Peyer's patch (tissue), 4 donors: ENCODE measurements at regions not wholly inside any gene's neighbourhood (a gene's known extent, or its start where the extent isn't known, plus 50 kb on each side); places are given as distances from the start of the nearest gene placed in this dataset.

Experiments
- DNase-seq, 3 donors: peaks; one replicate each; pipeline ENCODE4 v3.0.0-alpha.2; 2017 to 2019
- H3K27ac ChIP-seq, 4 donors: fragments of 200-600 bp; sonication (generic); one replicate each; pipeline ENCODE4 v1.5.1; 2016 to 2019
- H3K27me3 ChIP-seq, 2 donors: fragments of 200-600 bp; sonication (generic); one replicate each; pipeline ENCODE4 v1.5.1; 2019
- H3K36me3 ChIP-seq, 3 donors: fragments of 200-600 bp; sonication (generic); one replicate each; pipeline ENCODE4 v1.5.1; 2016 to 2019
- H3K4me1 ChIP-seq, 4 donors: fragments of 200-600 bp; sonication (generic); one replicate each; pipeline ENCODE4 v1.5.1; 2016 to 2019
- H3K4me3 ChIP-seq, 4 donors: fragments of 200-600 bp; sonication (generic); 1 replicate in 3 of 4; 2 replicates in 1 of 4; pipeline ENCODE4 v1.5.1; 2016 to 2019; ENCODE audit warnings: mild to moderate bottlenecking in 1 of 4
- H3K9me3 ChIP-seq, 4 donors: fragments of 200-600 bp; sonication (generic); one replicate each; pipeline ENCODE4 v1.5.1; 2016 to 2019; ENCODE audit warnings: mild to moderate bottlenecking in 1 of 4
- CTCF ChIP-seq, 6 experiments: fragments of 450-650 bp in 4 of 6; fragments of 200-600 bp in 2 of 6; sonication (generic) in 1 of 6; IDR thresholded peaks; one replicate each; pipeline ENCODE4 v1.5.1; 2017 to 2019; ENCODE audit warnings: antibody characterized with exemption in 6 of 6, mild to moderate bottlenecking in 3 of 6, moderate library complexity in 1 of 6
- POLR2A ChIP-seq, 2 donors: fragments of 450-650 bp; IDR thresholded peaks; one replicate each; pipeline ENCODE4 v1.5.1; 2017; ENCODE audit warnings: antibody characterized with exemption in 2 of 2, mild to moderate bottlenecking in 2 of 2, moderate library complexity in 2 of 2

- Histone ChIP-seq H3K9me3 (no peaks in the 10 kb centered on the region), H3K27ac (no peak overlapping the region), H3K27me3 (no peaks in the 10 kb centered on the region), H3K4me3 (no peak overlapping the region), H3K36me3 (no peaks in the 10 kb centered on the region), H3K4me1 (no peaks in the 10 kb centered on the region)
- TF ChIP-seq POLR2A (IDR thresholded peaks at IDR 0.05) (no peak), CTCF (IDR thresholded peaks at IDR 0.05) (no peak)
- DNase-seq = no peak
Observed at GRCh38 chr13:37495046-37495445, 103.5 kb downstream of the POSTN start.

- no peak overlapping the region for H3K4me3 ChIP-seq
- H3K9me3 ChIP-seq = no peaks in the 10 kb centered on the region
- no peaks in the 10 kb centered on the region for H3K36me3 ChIP-seq
- no peak for DNase-seq
- H3K27me3 ChIP-seq = no peaks in the 10 kb centered on the region
- no peak overlapping the region for H3K27ac ChIP-seq
- H3K4me1 ChIP-seq = no peaks in the 10 kb centered on the region
- no peak for TF ChIP-seq POLR2A (IDR thresholded peaks at IDR 0.05)
- TF ChIP-seq CTCF (IDR thresholded peaks at IDR 0.05) = no peak
Observed at GRCh38 chr13:37493775-37494174, 104.8 kb downstream of the POSTN start.

GRCh38 chr13:37492741-37493514 lies 105.6 kb downstream of the POSTN start:
- Histone ChIP-seq H3K4me3 (no peak overlapping the region), H3K27me3 (no peaks in the 10 kb centered on the region), H3K36me3 (no peaks in the 10 kb centered on the region), H3K9me3 (no peaks in the 10 kb centered on the region), H3K4me1 (no peaks in the 10 kb centered on the region), H3K27ac (no peak overlapping the region)
- DNase-seq = no peak
- no peak for TF ChIP-seq CTCF (IDR thresholded peaks at IDR 0.05)
- no peak for TF ChIP-seq POLR2A (IDR thresholded peaks at IDR 0.05)

- H3K4me3 ChIP-seq = no peak overlapping the region
- no peak overlapping the region for H3K27ac ChIP-seq
- H3K27me3 ChIP-seq = no peaks in the 10 kb centered on the region
- DNase-seq = no peak
- H3K4me1 ChIP-seq = no peaks in the 10 kb centered on the region
- H3K9me3 ChIP-seq = no peaks in the 10 kb centered on the region
- TF ChIP-seq CTCF (IDR thresholded peaks at IDR 0.05) = no peak
- no peak for TF ChIP-seq POLR2A (IDR thresholded peaks at IDR 0.05)
- no peaks in the 10 kb centered on the region for H3K36me3 ChIP-seq
Observed at GRCh38 chr13:37492075-37492474, 106.5 kb downstream of the POSTN start.

- Histone ChIP-seq H3K9me3 (no peaks in the 10 kb centered on the region), H3K4me1 (no peaks in the 10 kb centered on the region), H3K27ac (no peak overlapping the region), H3K36me3 (no peaks in the 10 kb centered on the region), H3K4me3 (no peak overlapping the region), H3K27me3 (no peaks in the 10 kb centered on the region)
- TF ChIP-seq POLR2A (IDR thresholded peaks at IDR 0.05) (no peak), CTCF (IDR thresholded peaks at IDR 0.05) (no peak)
- DNase-seq = no peak
Observed at GRCh38 chr13:37491661-37492060, 106.9 kb downstream of the POSTN start.
